ENCODE measurements at regions not wholly inside any gene's neighbourhood (a gene's known extent, or its start where the extent isn't known, plus 50 kb on each side); places are given as distances from the start of the nearest gene placed in this dataset.

DNA sequence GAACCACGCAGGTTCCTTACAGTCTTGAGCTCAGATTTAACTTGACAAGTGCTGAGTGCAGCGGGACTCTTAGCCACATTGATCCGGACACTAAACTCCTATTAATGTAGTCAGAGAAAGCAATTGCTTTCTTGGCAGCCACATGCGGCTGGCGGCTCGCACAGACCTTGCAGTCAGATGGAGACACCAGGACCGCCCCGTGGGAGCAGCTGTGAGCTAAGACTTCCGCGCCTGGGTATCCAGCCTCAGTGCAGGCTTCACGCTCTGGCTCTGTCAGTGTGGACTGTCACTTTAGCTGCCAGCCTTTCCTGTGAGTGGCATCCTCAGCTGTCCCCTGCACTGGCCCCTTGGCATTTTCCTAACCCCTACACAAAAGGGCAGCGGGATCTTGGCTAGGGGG is 80.9 kb upstream of the NLRP1 start:
- TF ChIP-seq EZH2 (optimal IDR thresholded peaks at IDR 0.05; ENCODE audit: low read depth, low read length), result no peak
- TF ChIP-seq, protein P1, sequence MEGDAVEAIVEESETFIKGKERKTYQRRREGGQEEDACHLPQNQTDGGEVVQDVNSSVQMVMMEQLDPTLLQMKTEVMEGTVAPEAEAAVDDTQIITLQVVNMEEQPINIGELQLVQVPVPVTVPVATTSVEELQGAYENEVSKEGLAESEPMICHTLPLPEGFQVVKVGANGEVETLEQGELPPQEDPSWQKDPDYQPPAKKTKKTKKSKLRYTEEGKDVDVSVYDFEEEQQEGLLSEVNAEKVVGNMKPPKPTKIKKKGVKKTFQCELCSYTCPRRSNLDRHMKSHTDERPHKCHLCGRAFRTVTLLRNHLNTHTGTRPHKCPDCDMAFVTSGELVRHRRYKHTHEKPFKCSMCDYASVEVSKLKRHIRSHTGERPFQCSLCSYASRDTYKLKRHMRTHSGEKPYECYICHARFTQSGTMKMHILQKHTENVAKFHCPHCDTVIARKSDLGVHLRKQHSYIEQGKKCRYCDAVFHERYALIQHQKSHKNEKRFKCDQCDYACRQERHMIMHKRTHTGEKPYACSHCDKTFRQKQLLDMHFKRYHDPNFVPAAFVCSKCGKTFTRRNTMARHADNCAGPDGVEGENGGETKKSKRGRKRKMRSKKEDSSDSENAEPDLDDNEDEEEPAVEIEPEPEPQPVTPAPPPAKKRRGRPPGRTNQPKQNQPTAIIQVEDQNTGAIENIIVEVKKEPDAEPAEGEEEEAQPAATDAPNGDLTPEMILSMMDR (IDR thresholded peaks at IDR 0.05; ENCODE audit: low read length), result no peak
